ENCODE measurements at regions not wholly inside any gene's neighbourhood (a gene's known extent, or its start where the extent isn't known, plus 50 kb on each side); places are given as distances from the start of the nearest gene placed in this dataset.
"Not testable (repeated sequence)": the region's sequence is repeated elsewhere in the genome, so short reads cannot be mapped to it uniquely, and the experiment has no call there.

DNA sequence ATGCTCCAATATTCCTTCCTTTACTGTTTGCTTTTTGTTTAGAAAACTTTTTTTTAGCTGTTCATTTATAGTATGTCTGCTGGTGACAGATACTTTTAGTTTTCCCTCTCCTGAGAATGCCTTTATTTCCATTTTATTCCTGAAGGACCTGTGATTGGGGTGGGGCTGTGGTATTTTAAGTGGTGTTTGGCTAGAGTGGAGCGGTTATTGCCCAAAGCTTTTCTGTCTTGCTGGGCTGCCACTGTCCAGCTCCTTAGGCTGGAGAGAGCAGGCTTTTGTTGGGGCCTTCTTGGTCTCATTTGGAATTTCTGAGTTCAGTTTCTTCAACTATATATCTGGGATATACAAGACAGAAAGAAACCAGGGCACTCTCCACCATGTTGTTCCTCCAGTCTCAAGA lies 160.0 kb upstream of the PLGLB2 start:
- TF ChIP-seq, protein P1, sequence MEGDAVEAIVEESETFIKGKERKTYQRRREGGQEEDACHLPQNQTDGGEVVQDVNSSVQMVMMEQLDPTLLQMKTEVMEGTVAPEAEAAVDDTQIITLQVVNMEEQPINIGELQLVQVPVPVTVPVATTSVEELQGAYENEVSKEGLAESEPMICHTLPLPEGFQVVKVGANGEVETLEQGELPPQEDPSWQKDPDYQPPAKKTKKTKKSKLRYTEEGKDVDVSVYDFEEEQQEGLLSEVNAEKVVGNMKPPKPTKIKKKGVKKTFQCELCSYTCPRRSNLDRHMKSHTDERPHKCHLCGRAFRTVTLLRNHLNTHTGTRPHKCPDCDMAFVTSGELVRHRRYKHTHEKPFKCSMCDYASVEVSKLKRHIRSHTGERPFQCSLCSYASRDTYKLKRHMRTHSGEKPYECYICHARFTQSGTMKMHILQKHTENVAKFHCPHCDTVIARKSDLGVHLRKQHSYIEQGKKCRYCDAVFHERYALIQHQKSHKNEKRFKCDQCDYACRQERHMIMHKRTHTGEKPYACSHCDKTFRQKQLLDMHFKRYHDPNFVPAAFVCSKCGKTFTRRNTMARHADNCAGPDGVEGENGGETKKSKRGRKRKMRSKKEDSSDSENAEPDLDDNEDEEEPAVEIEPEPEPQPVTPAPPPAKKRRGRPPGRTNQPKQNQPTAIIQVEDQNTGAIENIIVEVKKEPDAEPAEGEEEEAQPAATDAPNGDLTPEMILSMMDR (IDR thresholded peaks at IDR 0.05), result not testable (repeated sequence)
- not testable (repeated sequence) for TF ChIP-seq POLR2A (IDR thresholded peaks at IDR 0.05)
